ENCODE measurements at regions not wholly inside any gene's neighbourhood (a gene's known extent, or its start where the extent isn't known, plus 50 kb on each side); places are given as distances from the start of the nearest gene placed in this dataset.

DNA sequence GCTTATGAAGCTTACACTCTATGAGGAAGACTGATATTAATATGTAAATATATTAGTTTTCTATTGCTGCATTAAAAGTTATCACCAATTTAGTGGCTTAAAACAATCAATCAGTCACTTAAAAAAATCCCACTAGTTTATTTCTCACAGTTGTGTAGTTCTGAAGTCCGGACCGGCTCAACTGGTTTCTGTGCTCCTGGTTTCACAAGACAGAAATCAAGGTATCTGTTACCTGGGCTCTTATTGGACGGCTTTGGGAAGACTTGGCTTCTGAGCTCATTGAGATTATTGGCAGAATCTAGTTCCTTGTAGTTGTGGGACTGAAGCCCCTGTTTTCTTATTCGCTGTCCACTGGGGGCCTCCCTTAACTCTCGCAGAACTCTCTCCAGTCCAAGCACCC lies 343.0 kb downstream of the RAB38 start:
- TF ChIP-seq, protein P1, sequence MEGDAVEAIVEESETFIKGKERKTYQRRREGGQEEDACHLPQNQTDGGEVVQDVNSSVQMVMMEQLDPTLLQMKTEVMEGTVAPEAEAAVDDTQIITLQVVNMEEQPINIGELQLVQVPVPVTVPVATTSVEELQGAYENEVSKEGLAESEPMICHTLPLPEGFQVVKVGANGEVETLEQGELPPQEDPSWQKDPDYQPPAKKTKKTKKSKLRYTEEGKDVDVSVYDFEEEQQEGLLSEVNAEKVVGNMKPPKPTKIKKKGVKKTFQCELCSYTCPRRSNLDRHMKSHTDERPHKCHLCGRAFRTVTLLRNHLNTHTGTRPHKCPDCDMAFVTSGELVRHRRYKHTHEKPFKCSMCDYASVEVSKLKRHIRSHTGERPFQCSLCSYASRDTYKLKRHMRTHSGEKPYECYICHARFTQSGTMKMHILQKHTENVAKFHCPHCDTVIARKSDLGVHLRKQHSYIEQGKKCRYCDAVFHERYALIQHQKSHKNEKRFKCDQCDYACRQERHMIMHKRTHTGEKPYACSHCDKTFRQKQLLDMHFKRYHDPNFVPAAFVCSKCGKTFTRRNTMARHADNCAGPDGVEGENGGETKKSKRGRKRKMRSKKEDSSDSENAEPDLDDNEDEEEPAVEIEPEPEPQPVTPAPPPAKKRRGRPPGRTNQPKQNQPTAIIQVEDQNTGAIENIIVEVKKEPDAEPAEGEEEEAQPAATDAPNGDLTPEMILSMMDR (IDR thresholded peaks at IDR 0.05; ENCODE audit: insufficient read depth, low read length, missing control alignments) = no peak
- ChIA-PET CTCF (no interaction called here), POLR2A (no interaction called here)
- no peak for DNase-seq (ENCODE audit: low read depth, low spot score)
- no peak overlapping the region for H3K4me3 ChIP-seq (ENCODE audit: low read depth, low read length)

DNA sequence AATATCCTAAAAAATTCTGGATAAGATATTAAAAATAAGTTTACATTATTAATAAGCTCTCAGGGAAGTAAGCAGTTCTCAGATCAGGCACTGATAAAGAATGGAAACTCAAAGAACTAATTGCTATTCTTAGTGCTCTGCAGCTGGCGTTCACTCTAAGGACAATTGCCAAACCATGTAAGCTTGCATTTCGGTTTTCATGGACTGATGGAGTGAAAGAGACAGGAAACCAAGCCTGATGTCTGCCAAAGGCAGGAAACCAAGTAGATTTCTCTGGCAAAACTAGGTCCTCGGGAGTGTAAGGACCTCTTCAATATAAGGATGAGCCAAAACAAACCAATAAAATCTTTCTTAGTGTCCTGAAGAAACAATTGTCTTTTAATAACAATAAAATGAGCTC lies 355.2 kb downstream of the RAB38 start:
- ChIA-PET CTCF (no interaction called here), POLR2A (no interaction called here)
- H3K4me3 ChIP-seq (ENCODE audit: low read depth, low read length) = no peak overlapping the region
- no peak for DNase-seq (ENCODE audit: low read depth, low spot score)
- TF ChIP-seq, protein P1 (IDR thresholded peaks at IDR 0.05; ENCODE audit: insufficient read depth, low read length, missing control alignments) = no peak

DNA sequence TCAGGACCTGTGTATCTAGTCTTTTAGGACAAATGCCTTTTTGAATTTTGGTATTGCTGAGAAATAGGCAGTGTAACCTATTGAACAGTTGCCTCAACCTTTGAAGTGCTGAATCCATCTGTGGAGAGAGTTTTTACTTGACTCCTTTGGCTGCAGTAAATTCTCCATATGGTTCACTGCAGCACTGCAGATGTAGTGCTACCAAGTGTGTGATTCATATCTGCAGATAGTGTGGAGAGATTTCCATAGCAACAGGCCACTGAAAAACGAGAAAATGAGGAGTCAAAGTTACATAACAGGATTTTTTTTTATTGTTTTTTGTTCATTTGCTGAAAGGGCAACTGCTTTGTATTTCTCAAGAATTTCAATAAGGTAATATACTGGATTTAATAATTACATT lies 356.1 kb downstream of the RAB38 start:
- POLR2A ChIA-PET = no interaction called here
- H3K4me3 ChIP-seq (ENCODE audit: low read depth, low read length) = no peak overlapping the region
- CTCF ChIA-PET = no interaction called here
- TF ChIP-seq, protein P1 (IDR thresholded peaks at IDR 0.05; ENCODE audit: insufficient read depth, low read length, missing control alignments) = no peak
- DNase-seq (ENCODE audit: low read depth, low spot score) = no peak

DNA sequence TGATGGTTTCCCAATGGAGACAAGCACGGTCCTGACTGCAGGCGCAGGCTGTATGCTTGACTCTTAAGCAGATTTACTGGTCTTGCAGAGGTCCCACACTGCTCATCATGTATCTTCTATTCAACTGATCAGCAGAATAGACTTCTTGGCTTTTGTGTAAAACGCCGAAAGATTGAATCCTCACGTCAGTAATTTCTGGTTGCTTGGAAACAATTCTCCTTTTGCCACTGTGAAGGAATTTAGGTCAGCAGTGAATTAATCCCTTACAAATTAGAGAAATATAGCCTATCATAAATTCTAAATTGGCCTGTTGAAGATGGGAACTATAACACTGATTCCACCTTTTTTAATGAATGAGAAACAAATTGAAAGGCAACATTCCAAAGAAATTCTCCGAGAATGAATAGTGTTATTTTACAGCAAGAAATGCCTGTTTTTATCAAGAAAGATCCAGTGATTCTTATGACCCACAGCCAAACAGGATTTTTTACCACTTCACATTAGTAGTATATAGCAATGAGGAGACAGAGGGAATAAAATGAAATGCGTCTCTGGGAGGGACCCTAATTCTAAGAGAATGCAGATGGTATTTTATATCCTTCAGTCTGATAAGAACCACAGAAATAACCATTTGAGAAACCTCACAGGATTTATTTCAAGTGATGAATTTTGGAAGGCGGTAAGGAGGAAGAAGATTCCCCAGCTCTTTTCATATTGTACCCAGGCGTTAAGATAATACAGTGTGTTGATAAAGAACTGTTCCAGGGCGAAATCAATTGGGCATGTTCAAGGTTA lies 362.5 kb downstream of the RAB38 start:
- H3K4me3 ChIP-seq (ENCODE audit: low read depth, low read length) = no peak overlapping the region
- DNase-seq (ENCODE audit: low read depth, low spot score) = no peak
- TF ChIP-seq, protein P1 (IDR thresholded peaks at IDR 0.05; ENCODE audit: insufficient read depth, low read length, missing control alignments) = no peak
- ChIA-PET CTCF (no interaction called here), POLR2A (no interaction called here)

DNA sequence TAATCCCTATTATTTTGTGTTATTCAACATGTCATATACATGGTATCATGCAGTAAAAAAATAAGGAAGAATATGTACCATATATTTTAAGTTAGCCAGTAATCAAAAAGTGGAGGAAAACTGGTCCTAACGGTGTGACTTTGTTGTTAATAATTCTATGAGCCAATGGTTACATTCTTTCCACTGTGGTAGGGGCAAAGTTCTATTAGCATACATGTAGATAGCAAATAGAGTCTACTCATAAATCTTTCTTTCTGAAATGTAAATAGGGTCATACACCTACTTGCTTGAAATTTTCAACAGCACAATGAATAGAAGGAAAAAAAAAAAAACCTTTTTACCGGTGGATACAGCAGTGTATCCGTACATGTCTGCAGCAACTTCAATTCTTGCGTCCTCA lies 364.8 kb downstream of the RAB38 start:
- TF ChIP-seq, protein P1 (IDR thresholded peaks at IDR 0.05; ENCODE audit: insufficient read depth, low read length, missing control alignments) = no peak
- POLR2A ChIA-PET = no interaction called here

DNA sequence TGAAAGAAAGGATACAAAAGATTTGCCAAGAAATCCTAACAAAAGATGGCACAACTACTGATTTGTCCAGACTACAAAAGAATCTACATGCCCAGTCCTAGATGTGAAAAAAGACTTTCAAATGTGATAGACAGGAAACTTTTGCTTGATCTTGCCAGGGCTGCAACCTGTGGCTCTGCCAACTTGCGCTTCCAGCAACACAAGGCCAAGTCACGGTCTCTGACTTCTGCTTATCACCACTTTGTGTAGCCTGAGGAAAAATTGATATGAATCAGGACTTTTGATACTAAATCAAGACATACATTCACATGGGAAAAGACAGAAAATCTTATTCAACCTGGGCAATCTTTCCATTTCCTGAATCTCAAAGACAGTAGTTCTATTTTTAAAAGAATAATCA lies 366.0 kb downstream of the RAB38 start:
- POLR2A ChIA-PET = no interaction called here
- no peak overlapping the region for H3K4me3 ChIP-seq (ENCODE audit: low read depth, low read length)
- no peak for DNase-seq (ENCODE audit: low read depth, low spot score)
- CTCF ChIA-PET = no interaction called here
- TF ChIP-seq, protein P1 (IDR thresholded peaks at IDR 0.05; ENCODE audit: insufficient read depth, low read length, missing control alignments) = no peak

More for the DNA sequence above, 364.8 kb downstream of the RAB38 start:
- CTCF ChIA-PET = no interaction called here
- DNase-seq (ENCODE audit: low read depth, low spot score) = no peak
- H3K4me3 ChIP-seq (ENCODE audit: low read depth, low read length) = no peak overlapping the region

Measured in AG04449 (cell line).